KG1 (cell line): ENCODE measurements at regions not wholly inside any gene's neighbourhood (a gene's known extent, or its start where the extent isn't known, plus 50 kb on each side); places are given as distances from the start of the nearest gene placed in this dataset.

Experiments used
- DNase-seq: peaks from one replicate; lab custom pipeline; 2025; lab: John Stamatoyannopoulos, UW

DNA sequence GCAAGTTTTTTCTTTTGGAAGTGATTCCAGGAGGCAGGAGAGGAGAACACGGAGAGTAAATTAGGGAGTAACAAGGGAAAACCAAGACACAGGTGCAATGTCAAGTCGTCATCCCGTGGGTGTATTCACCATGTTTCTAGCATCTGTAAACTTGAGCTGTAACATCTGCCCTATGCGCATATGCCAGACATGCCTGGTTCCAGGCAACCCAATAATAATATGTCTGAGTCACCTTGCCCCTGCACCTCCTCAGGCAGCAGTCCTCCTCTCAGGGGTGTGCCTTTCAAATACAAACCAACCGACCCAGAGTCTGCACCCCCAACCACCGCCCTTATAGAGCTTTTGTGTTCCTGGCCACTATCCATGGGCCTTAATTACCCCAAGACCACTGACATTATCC lies 107.0 kb upstream of the PDE1C start:
- no peak for DNase-seq

DNA sequence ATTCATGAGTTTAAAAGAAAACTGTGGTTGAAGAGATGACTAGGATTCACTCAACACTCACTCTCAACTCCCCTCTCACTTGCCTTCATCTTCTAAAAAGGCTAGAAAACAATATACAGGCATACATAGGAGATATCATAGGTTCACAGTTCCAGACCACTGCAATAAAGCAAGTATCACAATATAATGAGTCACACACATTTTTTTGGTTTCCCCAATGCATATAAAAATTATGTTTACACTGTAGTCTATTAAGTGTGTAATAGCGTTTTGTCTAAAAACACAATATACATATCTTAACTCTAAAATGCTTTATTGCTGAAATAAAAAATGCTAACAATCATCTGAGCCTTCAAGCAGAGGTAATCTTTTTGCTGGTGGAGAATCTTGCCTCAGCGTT lies 104.9 kb upstream of the PDE1C start:
- no peak for DNase-seq

DNA sequence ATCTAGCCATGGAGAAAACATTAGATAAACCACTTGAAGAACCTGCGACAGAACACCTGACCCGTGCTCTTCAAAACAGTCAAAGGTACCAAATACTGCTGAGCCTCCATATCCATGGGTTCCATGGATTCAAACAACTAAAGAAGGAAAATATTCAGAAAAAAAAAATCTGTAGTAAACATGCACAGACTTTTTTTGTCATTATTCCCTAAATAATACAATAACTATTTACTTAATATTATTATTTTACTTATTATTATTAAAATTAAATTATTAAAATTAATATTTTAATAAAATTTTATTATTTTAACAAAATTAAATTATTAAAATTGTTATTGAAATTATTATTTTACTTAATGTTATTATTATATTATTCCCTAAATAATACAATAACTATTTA lies 101.0 kb upstream of the PDE1C start:
- no peak for DNase-seq

DNA sequence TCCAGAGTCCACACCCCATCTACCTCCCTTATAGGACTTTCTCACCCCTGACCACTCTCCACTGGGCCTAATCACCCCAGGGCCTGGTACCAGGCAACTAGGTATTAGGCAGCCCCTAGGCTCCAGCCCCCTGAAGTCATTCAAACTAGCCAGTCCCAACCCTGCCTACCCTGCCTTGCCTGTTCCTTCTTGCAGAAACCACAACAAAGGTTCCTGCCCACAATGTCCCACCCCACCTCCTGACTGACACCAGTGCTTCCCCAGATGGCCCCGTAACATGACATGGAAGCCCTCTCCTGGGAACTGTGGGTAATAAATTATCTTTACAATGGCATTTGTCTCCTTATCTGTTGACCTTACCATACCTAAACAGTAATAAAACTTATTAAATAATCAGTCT lies 100.6 kb upstream of the PDE1C start:
- no peak for DNase-seq

DNA sequence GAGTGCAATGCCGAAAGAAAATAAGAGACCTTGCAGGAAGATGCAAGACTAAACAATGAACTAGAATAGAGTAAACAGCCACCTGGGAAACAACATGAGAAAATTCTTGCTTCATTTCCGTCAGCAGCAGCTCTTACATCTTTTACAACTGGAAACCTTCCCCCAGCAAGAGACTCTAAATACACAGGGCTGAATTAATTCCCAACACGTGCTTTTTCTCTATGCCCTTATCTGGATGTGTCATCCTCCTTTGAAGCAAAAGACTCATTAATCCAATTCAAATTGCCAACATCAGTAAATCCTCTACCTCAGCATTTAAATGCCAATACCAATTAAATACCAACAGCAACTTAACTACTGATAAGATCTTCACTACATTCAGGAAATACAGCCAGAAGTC lies 99.0 kb upstream of the PDE1C start:
- no peak for DNase-seq

DNA sequence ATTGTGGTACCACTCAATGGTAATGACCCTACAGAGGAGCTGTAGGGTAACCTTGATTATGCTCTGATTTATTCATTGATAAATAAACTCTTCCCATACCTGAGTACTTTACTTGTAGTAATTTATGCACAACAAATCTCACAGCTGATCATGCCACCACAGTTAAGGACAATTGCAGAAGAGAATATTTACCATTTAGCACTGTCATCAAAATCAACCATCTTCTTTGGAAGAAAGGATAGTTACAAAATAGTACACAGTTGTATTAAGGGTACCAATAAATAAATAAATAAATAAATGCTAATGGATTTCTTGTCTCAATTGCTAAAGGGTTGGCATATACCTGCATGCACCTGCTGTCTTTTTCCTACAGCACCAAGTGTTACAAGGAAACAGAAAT lies 97.6 kb upstream of the PDE1C start:
- DNase-seq, result no peak

DNA sequence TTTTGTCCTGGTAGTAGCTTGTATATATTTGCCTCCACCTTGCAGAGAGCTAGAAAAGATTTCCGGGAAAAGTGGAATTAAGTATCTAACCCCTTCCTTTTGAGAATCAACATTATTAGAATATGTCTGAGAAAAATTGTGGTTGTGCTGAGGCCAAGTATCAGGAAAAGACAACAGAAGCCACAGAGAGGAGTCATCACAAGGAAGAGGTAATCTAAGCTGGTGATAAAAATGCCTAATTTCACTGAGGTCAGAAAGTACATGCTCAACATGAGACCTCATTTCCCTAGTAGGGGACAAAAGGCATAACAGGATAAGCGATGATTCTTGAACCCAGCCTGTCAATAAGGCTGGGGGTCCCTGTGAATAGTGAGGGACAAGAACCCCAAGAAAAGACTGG lies 97.0 kb upstream of the PDE1C start:
- no peak for DNase-seq

DNA sequence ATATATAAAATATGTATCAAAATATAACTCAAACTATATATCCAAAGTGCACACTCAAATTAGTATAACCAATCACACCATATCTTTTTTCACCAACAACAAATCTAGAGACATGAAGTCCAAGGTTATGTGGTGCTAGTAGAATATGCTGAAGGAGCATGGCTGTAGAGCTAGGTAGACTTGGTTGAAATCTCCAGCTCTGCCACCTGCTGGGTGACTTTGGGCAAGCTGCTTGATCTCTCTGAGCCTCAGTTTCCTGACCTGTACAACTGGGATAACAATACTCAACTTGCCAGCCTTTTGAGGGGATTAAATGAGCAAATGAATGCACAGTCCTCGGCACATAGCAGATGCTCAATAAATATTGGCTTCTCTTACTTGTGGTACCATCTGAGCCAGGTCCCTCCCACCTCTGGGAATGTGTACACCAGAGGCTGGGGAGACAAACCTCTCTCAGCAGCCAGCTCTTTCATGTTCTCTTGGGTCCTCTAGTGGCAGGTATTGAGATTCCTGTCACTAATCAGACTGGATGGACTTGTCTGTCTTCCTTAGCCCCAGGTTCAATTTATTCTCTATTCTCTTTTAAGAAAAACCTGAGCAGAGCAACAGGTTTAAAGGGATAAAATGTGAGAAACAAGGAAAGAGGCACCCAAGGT lies 94.3 kb upstream of the PDE1C start:
- DNase-seq, result no peak

DNA sequence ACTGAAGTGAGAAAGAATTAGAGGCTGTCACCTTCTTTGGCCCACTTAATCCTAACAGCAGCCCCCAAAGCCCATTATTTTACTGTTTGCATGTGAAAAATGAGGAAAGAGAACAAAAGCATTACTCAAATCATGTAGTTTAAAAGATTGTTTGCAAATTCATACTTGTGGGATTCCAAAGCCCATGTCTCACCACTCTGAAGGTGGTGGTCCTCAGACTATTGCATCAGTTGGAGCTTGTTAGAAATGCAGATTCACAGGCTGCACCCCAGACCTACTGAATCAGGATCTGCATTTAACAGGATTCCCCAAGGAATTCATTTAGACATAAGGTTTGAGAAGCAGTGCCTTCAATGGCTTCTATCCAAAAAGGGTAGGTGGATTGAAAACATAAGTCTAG lies 93.7 kb upstream of the PDE1C start:
- no peak for DNase-seq

DNA sequence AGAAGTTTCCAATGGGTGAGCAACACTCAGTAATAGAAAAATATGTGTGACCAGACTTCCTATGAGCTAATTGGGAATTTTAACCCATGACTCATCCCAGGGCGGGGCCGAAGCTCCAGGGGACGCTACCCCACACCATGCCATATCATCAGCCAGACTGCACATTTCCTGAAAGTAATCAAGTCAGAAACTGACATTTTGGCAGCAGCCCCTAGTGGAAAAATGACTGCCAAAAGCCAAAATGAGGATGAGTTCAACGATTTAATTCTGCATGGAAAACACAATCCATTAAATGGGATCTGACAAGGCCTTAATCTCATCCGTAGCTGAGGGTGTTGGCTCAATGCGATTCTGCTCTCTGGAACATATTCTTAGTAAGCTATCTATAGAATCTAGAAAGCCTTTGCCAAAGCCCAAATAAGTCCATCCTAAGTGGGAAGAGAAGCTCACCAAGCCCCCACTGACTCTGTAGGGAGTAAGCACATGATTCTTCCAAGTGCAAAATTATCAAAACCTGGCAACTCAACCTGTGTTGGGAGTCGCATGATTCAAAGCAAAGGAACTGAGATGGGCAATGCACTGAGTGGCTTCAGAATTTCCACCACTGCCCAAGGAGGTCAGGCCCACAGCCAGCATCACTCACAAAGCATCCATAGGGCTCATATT lies 93.1 kb upstream of the PDE1C start:
- DNase-seq, result no peak

DNA sequence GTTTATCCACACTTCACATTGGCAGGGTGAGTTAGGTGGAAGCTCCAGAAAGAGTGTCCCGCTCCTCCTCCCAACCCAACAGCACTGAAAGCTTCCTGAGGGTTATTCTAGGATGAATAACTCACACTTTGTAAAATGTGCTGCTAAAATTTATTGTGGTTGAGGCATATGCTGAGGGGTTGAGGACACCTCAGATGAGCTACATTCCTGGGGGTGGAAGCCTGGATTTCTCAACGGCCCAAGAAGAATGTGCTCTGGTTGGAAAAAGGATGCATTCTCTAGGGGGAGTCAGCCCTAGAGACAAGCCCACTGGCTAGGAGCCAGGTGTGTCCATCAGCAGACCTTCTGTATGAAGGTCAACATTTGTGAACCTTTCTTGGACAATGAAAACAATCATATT lies 91.5 kb upstream of the PDE1C start:
- DNase-seq, result no peak

DNA sequence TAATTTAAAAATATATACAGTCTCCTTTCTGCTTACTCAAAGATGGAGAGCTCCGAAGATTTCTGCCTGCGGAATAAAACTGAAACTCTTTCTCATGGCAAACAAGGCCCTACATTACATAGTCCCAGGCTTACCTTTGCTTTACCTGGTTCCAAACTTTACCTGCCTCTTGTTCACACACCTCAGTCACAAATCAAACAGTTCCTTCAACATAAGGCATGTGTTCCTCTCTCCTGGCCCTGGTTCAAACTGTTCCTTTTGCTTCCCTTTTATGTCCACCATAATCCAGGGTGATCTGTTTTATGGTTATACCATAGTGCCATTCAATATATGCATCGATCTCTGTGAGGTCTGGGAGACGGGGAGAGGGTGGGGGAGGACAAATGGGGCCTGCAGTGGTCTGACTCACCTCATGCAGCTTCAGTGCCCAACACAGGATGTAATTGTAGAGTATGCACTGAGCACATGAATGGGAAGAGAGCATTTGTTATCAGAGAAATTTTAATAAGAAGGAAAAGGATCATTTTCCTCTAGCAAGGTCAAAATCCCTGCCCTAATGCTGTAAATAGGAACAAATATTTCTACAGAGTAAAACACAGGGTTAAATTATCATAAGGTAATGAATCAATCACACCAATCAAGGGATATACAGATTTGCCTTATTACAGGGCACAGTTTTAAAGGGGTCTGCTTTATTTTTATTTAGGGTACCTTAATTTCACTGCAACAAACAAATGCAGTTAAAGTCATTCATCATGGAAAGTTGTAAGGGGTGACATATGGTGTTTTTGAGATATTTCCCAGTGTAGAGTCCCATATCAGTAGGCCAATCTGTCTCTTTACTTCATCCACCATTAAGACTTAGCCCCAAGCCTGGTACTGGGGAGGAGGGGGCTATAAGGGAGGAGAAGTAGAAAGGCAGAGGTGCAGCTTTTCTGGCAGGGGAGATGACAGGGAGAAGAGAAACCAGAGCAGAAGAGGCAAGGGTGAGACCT lies 88.8 kb upstream of the PDE1C start:
- no peak for DNase-seq

DNA sequence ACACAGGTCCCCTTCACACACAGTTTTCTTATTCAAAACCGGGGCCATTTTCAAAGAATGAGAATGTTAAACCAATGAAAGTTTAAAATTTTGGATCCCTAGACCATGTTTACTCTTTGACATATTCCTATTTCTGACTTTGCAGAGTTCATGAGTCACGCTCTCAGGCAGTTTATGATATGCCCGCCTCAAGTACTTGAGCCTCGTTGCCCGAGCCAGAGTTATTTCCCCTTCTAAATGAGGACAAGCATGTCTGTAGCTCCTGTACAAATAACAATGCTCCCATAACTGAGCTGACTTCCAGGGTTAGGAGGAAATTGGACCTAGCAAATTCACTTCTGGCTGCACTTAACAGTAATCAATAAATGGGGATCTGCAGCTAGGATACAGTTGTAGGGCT lies 87.9 kb upstream of the PDE1C start:
- no peak for DNase-seq

DNA sequence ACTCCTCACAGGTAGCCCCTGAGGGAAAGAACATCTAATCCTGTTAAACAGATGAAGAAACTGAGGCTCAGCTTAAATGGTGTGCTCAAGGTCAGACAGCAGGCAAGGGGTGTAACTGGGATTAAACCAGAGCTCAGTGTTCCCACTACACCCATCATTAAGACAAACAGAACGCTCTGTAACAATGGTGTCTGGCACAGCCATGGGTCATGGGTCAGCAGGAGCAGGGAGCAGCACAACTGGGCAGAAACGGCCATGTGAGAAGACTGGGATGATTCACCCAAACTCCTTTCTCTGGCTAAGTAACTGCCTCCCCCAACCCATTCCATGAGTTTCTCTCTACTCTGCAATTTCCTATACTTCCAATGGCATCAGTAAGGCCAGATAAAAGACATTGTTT lies 85.5 kb upstream of the PDE1C start:
- DNase-seq, result no peak

DNA sequence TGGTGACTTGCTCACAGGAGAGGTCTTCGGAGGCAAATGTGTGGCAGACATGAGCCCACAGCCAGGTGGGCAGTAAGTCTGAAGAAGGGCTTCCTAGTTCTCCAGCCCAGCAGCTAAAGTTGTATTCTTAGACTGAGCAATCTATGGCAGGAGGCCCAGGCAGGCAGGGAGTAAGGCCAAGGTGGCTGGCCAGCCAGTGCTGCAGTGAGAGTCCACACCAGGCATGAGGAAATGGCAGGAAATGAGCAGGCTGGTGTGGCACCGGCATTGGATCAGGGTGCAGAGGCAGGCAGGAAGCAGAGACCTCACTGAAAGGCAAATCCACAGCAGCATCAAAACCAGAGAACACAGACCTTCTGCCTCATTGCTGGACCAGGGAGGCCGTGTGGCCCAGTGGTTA lies 84.6 kb upstream of the PDE1C start:
- no peak for DNase-seq

DNA sequence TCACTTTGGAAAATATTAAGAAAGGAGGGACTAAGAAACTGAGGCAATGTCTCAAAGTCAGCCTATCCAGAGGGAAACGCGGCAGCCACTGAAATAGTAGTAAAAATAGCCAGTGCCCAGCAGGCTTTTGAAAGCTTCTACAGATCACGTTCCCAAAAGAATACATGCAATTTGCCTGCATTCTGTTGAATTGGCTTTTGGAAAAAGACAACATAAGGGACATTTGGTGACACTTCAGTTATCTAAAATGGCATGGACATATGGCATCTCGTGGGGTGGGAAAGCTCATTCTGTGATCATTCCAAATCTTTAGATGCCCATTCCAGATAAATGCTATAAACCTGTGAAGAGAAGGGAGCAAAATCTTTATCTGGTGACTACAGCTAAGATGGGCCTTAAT lies 82.8 kb upstream of the PDE1C start:
- DNase-seq, result no peak

DNA sequence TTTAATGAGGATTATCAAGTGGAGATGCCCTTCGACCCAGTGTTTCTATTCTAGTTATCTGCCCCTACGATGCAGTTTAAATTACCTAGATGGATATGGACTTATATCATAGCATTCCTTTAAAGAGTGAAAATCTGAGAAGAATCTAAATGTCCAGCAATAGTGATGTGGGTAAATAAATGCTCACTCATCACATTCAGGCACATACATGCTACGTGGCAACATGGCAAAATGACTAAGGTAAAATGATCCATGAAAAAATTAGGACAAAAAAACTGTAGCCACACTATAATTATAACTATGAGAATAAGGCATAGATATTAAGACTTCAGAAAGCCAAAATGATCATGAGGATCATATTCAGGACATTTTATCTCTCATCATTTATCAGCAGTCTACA lies 82.4 kb upstream of the PDE1C start:
- no peak for DNase-seq

DNA sequence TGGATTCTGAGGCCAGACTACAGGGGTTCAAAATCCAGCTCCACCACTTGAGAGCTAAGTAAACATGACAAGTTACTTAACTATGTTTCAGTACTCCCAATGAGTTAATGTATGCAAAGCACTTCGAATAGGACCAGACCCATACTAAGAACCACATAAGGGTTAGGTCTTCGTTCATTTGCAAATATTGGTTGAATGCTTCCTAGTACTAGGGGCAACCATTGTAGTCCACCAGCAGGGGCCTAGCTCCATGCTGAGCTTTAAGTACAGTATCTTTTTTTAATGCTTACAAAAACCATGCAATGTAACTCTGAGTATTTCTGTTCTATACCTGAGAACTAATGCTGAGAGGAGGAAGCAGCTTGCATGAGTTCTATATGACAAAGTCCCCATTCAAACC lies 80.4 kb upstream of the PDE1C start:
- DNase-seq, result no peak

DNA sequence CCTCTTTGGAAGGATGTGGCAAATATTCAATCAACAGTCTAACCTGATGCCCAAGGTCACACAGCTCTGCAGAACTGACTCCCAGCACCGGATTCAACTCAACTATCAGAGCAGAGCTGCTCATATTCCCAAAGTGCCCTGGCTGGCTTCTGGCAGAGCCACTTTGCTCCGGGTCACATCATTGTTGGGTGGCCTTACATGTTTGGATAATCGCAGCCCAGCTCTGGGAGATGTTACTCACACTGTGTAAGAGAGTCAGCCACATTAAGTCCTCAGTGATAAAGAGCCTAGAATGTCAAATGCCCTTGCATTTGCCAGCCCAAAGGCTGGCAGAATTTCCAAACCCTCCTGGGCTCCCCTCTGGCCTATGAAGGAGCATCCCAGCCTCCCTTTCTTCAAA lies 79.8 kb upstream of the PDE1C start:
- no peak for DNase-seq

DNA sequence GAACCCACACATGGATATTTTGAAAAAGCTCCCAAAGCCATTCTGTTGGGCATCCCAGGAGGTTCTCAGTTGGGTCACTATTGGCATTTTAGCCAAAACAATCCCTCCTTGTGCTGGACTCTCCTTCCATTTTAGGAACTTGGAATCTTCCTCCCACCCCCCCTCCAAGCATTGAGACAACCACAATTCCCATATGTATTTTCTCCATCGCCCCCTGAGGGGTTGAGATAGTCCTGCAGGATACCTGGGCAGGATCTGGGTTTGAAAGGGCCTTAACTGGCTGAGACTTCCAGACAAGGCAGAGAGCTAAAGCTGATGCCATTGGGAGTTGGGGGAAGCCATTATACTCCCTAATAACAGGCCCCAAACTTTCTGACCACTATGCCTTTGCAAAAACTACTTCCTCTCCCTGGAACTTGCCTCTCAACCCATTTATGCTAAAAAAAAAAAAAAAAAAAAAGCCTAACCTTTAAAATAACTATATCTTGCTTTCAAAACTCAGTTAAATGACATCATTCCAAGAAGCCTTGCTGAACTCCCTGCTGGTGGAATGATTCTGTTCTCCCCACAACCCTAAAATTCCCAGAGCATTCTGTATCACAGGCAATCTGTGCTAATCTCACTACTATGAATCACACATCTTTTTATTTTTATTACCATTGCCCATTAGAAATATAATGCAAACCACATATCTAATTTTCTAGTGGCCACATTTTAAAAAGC lies 77.5 kb upstream of the PDE1C start:
- DNase-seq, result no peak

DNA sequence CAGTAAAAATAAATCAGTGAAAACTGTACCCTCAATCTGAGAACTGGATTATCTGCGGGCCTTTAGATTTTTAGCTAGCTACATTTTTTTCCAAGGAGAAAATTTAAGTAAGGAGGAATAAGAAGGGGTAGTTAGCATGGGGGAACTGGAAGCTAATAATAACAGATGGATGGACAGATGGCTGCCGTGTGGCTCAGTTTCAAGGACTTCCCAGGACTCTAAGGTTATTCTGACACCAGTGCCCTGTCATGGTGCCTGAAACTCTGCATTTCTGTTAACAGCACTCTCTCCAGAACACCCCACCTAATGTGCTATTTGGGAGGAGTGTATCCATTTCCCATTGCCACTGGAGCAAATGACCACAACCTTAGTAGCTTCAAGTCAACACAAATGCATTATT lies 75.7 kb upstream of the PDE1C start:
- DNase-seq, result no peak

DNA sequence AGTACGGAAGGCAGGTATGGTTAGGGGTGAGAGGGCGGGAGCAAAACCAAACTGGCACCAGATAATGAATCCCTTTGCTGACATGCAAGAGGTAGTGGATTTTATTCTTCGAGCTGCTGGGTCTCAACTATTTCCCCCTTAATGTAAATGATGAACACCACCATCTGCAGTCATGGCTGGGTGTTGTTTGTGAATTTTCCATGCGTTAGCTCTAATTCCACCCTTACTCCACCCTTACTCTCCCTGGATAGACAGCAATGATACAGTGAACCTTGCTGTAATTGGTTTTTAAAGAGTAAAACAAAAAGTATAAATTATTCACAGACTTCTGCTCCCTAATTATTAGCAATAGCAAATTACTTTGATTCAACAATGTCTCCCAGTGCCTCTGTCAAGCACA lies 74.5 kb upstream of the PDE1C start:
- DNase-seq, result no peak
